Loucy (cell line): ENCODE measurements at regions not wholly inside any gene's neighbourhood (a gene's known extent, or its start where the extent isn't known, plus 50 kb on each side); places are given as distances from the start of the nearest gene placed in this dataset.

Experiments
- CTCF ChIP-seq: fragments of 200-600 bp; sonication (generic); conservative IDR thresholded peaks from 2 replicates; pipeline ENCODE4 v1.5.1; 2014; ENCODE audit warnings: mild to moderate bottlenecking, antibody characterized with exemption, low read length
- EZH2phosphoT487 ChIP-seq: fragments of 200-600 bp; IDR thresholded peaks from 2 replicates; pipeline ENCODE4 v1.6.1; 2018; ENCODE audit warnings: antibody characterized with exemption, mild to moderate bottlenecking, moderate library complexity, borderline replicate concordance

GRCh38 chr4:62791386-62791785 is 1591.3 kb downstream of the ADGRL3 start:
- TF ChIP-seq CTCF (no peak), EZH2phosphoT487 (no peak)
